CD4-positive, alpha-beta T cell treated with Interleukin-15 for 1 hour (primary cell): ENCODE measurements at regions not wholly inside any gene's neighbourhood (a gene's known extent, or its start where the extent isn't known, plus 50 kb on each side); places are given as distances from the start of the nearest gene placed in this dataset.

Source experiments
- DNase-seq: peaks from one replicate; pipeline ENCODE4 v3.0.0-alpha.2; 2020

DNA sequence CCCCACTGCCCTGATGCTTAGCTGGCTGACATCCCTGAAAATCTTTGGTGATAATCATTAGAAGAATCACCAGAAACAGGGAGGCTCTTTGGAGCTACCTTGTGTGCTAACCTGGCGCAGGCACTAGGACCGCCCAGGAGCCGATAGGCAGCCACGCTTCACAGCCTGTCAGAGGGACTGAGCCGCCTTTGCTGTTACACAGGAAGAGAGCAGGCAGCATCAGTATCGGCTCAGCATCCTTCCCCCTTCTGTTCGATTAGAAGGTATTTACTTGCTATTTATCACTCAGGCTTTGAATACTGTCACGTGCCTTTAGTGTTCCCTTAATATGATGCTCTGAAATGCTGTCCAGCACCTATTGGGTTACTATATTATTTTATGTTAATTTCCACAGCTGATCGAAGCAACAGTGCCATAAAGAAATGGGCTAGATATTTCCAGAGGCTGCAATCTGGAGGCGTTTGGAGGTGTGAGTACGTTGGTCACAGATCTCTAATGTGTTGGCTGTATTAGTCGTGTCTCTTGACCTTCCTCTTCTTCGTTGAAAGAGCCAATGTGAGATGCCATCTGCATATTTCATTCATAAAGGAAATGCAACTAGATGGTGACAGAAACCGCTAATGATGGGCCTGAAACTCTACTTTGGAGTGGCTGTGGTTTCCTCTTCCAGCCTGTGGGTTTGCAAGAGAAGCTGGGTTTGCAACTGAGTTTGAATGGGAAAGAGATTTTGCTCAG is 110.4 kb upstream of the RAB27B start:
- peak; percentile 20 for DNase-seq

DNA sequence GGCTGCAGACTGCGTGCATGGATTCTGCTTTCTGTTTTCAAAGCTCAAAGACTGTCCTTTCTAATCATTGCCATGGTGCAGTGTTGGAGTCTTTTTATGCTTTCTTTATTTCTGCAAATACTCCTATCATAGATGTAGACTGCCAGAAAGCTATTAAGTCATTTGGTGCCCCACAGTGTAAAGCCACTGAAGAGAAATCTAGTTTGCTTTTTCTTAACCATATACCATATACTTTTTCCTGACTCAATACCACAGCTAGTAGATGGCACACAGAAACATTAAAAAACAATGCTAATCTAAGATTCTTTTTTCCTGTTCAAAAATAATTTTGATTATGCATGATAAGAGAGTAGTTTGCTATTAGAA is 109.9 kb upstream of the RAB27B start:
- no peak for DNase-seq

DNA sequence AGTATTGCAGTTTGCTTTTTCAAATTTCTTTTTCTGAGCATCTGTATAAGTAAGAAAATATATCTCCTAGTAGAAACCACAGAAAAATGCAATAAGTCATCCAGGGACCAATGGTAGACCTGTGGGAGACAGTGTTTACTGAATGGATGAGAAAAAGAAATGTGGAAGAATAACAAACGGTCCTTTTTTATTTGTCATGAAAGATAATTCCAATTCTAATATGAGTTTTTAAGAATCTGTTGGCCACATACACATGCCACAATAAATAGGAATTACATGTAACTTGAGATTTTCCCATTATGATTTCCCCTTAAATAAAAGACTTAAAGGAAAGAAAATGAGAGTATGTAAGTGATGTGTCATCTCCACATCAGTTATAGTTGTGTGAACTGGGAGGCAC is 107.7 kb upstream of the RAB27B start:
- no peak for DNase-seq

DNA sequence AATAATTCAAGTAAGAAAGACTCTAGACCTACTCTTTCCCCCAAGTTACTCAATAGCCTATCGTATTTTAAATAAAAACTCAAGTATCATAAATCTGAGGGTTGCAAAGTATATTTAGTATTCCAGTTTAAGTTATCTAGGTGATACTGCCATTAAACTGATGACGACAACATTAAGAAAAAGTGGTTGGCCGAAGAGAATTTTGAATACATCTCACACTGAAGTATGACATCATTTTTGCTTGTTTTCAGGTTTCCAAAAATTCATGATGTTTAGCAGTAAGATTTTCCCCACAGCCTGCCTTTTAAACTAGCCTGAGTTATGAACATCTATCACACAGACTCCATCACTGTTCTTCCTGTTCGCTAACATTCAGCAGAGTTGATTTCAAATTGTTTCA is 102.1 kb upstream of the RAB27B start:
- DNase-seq = no peak

DNA sequence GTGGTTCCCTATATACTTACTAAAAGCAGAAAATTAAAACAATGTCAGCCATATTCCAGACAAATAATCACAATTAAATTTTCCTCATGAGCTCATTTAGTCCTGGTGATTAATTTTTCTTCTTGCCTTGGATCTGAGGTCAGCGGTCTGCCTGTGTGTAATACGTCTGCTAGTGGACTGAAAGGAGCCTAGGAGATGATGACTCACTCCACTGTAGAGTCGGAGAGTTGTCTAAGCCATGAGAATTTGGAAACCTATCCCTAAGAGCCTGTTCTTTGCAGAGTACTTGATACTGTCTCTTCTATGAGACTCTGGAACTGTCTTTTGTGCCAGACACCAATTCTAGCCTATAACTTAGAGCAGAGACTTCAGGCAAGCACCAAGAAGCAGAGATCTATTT is 94.2 kb upstream of the RAB27B start:
- no peak for DNase-seq

DNA sequence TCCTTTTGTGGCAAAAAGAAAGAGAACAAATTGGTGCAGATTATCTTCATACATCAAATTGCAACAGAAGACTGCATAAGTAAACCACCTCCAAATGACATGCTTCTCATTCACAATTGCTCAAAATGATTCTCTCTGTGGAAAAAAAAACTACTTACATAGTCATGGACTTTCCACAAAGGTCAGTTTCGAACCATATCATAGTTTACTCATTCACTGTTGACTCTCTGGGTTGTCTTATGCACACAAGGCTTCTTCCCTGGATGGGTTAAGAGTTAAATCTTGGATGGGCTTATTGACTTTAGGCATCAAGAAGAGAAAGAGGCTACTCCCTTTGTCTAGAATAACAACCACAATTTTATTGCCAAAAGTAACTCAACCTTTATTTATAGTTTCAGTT is 91.3 kb upstream of the RAB27B start:
- no peak for DNase-seq

DNA sequence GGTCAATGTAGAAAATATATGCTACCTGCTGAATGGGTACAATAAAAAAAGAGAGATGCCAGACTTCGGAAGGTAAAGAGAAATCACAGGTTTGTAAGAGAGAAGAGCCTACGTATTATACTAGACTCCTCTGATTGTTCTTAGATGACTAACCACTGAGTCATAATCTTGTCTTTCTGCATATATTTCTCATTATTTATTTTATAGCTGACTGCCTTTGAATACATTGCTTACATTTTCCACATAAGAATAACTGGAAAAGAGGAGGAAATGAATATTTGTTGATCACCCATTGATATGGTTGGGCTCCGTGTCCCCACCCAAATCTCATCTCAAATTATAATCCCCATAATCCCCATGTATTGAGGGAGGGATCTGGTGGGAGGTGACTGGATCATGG is 90.3 kb upstream of the RAB27B start:
- no peak for DNase-seq

DNA sequence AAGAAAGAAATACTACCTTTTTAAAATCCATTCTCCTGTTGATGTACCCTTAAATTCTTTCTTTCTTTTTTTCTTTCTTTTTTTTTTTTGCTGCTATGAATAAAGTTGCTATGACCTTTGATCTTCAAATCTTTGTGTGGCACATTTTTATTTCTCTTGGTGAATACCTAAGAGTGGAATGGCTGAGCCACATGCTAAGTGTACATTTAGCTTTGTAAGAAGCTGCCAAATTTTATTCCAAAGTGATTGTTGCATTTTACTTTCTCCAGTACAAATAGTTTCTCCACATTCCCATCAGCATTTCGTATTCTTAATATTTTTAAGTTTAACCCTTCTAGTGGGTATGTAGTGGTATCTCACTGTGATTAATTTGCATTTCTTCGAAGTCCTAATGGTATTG is 88.8 kb upstream of the RAB27B start:
- no peak for DNase-seq

DNA sequence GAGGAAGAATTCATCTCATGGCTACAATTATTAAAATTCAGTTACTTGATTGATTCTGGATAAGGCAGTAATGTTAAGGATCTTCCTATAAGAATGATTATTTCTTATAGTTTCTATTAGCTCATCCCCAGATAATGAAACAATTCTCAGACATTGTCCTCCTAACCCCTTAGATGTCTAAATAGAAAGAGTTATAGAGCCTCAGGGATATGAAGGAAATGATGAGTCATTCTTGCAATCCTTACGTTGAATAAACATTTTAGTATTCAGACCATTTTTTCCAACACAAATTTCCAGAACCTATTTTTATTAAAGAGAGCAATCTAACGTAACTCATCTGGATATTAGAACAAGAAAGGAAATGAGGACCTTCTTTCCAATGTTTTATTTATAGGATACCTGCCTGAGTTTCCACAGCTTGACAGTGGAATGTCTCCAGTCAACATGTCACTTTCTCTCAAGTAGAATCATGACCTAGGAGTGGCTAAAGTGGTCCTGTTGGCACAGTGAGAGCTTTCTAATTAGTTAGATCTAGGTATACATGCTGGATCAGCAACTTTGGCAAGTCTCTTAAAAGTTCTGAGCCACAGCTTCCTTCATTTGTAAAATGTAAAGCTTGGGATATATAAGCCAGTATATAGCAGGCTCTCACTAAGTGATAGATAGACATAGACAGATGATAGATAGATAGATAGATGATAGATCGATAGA is 88.0 kb upstream of the RAB27B start:
- no peak for DNase-seq

DNA sequence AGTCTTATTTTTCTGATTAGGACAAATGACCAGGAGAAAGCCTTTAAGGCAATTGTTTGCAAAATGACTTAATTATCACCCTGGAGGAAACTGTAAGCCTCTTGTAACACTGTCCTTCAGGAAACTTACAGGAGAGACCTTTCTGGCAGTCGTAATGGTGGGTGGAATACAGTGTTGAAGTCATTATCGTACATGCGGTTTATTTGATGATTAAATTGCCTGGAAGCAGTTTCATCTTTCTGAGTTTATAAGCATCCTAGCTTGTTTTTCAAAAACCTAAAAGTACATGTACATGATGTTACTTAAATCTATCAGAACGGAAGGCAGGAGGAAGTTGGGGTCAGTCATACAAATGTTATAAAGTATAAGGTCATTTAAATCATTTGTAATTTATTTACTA is 86.2 kb upstream of the RAB27B start:
- DNase-seq = no peak

DNA sequence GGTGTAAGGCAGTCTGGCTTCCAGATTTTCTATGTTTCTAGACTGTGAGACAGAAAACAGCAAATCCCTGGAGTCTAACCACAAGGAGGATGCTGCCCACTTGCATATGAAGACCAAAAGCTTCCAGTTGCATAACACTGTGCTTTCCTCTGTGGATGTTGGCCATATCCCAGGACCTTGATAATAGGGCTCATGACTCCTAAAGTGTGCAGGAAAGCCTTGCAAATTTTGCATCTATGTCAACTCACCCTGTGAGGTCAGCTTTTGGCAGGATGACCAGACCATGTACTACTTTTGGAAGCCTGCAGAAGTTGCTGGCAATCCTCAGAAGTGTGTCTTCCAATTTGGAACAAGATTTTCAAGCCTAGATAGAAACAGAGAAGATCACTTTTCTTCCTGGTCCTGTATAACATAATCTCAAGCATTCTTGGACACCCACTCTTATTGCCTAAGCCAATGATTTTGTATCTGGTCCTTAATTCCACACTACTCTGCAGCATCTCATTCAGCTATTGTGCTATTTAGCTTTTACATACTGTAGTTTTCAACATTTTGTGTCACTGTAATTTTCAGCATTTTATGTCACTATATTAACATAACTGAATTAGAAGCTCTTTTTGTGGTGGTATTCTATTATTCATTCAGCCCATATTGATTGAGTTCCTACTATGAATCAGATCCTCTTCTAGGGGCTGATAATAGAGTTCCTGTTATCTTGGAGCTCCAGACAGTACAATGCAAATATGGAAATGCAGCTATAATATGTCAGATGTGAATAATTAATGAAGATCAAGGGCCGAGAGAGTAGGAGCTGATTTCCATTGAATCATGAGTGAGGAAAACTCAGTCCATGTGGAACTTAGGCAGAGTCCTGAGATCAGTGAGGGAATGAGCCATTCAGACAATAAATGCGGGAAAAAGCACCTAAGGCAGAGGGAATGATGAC is 85.3 kb upstream of the RAB27B start:
- no peak for DNase-seq

DNA sequence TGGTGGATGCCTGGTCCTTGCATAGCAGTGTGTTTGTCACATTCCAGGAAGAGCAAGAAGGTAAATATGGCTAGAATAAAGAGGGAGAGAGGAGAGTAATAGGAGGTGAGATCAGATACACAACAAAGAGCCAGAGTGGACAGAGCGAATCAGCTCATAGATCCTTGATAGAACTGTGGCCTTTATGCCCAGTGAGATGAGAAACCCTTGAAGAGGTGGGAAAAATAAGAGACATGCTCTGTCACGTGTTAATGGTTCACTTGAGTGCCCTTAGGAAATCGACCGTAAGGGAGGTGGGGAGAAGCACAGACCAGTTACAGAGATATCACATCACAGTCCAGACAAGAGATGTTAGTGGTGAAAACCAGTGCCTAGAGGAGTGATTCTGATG is 84.7 kb upstream of the RAB27B start:
- no peak for DNase-seq

DNA sequence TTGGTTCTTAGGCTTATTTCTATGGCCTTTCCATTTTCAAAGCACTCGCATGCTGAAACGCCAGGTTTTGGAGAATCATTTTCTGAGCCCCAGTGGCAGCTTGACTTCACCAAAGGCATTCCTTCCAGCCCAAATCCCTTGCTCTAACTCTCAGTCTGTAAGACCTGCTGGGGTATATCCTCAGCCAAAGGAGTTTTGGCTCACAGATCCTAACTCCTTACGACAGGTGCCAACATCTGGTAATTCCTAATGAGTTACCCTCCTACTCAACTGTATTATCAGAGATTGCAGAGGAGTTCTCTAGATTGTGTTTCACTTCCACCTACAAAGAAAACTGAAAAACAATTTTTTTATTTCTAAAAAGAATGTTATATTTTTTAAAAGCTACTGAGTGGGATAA is 79.0 kb upstream of the RAB27B start:
- no peak for DNase-seq

DNA sequence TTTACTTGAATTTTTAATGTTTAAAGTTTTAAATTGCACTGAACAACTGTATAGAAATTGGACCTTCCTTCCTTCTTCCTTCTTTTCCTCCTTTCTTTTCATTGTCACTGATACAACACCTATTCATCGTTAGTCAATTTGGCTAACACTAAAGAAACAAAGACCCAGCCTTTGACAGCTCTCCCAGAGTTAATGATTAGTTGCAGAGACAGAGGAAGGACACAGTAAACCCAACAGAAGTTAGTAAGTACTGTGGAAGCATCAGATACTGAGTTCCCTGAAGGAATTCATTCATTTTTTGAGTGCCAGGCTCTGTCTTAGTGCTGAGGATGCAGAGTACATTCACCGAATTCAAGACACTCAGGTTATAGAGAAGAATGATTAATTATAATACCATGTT is 77.9 kb upstream of the RAB27B start:
- DNase-seq = no peak

DNA sequence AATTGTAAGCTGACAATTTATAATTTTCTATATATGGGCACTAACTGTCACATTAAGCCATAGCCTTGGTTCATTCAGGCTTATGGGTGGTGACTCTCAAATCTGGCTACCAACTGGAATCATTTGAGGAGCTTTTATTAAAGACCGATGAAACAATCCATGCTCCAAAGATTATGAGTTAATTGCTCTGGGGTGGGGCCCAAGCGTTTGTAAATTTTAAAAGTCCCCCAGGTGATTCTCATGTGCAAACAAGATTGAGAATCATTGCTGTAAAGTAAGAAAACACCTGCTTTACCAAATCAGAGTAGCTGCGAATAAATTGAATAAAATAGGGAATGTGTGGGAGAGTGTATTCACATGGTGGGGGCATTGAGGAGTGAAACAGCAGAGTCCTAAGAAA is 76.1 kb upstream of the RAB27B start:
- DNase-seq = no peak

DNA sequence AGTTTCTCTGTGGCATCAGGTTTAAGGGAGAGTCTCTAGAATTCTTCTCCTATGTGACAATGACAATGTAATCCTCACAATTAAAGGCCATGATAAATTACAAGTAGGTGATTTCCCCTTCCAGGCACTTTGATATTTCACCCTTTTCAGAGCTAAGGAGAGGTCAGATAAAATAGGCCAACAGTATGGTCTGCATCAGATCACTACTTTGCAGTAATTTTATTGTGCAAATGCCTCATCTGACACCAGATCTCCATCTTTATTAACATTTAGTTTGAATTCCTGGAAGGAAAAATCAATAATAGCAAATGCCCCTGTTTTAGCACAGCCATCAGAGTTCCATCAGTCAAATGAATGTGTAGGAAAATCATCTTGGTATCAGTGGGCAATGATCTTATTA is 72.8 kb upstream of the RAB27B start:
- no peak for DNase-seq

DNA sequence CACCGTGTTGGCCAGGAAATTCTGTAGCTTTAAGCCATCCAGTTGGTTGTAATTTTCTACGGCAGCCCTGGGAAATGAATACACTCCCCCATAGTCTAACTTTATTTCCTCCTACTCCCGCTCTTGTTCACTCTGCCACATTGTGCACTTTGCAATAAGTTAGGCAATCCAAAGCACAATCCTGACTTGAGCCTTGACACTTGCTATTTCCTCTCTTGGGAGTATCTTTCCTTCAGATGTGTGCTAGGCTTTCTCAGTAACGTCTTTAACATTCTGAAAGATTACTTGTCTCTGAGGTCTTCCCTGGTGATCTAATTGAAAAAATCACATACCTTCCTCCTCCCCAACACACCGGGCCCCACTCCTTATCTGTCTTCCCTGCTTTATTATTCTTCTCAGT is 65.9 kb upstream of the RAB27B start:
- no peak for DNase-seq

DNA sequence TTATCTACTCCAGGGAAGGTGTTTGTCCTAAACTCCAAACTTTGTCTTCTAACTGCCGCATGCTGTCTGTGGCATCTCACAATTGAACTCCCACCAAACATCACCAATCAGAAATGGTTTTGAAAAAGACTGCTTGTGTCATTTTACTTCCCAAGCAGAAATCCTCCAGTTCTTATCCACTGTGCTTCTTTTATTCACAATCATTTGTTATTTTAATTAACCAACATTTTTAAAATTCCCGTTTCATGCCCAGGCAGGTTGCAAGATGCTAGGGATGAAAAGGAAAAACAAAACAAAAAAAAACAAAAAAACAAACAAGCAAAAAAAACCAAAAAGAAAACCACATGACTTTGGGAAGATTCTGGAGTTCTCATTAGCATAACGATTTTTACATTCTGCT is 63.5 kb upstream of the RAB27B start:
- DNase-seq = no peak

DNA sequence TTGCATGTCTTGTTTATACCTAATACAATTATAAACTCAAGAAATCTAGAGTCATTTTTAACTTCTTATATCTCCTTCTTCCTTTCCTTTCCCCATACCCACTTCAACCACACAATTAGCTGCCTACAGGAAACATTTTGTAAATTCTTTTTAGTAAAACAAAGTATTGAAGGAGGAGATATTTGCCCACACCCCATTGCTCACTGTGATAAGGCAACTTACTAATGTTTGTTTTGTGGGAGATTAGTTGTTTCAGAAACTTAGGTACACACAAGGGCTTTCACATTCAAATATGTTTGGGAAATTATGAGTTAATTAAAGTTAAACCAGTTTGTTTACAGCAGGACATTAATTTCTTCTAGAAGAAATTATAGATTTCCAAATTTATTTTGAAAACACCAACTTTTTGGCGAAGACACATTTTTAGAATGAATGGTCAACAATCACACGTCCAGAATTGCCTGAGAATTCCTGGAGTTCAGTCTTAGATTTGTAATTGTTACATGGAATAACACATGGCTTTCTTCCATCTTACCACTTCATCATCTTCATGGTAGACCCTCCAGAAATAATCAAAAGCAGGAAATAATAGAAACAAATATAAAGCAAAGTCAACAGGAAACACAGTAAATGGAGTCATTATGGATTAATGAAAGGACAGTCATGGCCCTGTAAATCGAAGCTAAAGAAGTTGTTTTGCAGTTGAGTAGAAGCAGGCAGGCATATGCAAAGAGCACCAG is 62.5 kb upstream of the RAB27B start:
- no peak for DNase-seq

DNA sequence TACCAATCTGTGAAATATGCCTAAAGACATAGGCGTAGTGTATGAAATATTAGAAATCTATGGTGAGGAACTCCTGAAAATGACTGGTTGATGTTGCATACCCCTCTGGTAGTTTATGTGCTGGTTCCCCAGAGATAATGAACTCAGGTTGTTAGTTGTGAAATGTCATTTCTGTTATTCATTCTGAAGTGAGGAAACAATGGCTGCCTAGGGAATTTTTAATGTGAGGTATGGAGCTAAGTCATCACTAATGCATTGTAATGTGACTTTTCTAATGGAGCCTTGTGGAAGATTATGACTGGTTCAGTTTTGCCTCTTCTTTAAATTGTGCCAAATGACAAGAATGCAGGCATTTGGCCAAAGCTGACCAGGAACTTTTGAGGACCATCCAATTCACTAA is 61.6 kb upstream of the RAB27B start:
- DNase-seq = no peak

DNA sequence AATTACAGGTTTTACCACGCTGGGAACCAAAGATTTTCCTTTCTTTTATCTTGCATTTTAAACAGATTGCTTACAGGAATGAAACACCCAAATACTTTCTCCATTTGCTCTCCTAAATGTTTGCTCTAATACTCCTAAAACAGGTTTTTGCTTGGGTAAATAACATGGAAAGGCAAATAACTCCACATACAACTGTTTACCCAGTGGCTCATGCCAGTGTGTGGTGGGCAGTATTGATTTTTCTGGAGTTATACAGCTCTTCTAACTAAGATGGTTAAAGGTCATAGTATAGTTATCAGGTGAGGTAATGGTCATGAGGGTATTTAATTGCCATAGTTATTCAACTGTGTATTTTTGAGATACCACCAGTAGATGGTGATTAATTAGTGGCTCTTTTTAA is 61.2 kb upstream of the RAB27B start:
- DNase-seq = no peak

DNA sequence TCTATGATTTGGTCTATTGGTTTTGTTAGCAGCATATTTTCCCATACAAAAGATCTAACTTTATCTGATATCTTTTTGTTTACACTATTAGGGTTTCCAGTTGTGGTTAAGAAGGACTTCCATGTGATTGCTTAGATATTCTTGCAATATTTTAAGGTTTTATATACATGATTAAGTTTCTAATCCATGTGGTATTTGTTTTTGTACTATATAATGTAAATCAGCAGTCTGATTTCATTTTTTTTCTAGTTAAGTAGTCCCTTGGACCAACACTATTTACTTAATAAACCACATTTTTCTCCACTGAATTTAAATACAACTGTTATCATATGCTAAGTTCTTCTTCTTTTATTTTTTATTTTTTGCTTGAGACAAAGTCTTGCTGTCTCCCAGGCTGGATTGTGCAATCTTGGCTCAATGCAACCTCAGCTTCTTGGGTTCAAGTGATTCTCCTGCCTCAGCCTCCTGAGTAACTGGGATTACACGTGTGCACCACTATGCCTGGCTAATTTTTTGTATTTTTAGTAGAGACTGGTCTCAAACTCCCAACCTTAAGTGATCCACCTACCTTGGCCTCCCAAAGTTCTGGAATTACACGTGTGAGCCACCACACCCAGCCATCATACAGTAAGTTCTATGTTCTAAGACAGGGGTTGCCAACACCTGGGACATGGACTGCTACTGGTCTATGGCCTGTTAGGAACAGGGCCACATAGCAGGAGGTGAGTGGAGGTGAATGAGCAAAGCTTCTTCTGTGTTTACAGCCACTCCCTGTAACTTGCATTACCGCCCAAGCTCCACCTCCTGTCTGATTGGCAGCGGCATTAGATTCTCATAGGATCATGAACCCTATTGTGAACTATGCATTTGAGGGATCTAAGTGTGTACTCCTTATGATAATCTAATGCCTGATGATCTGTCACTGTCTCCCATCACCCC is 58.5 kb upstream of the RAB27B start:
- DNase-seq = no peak
